DMS79 treated with DMSO at 0.1 percent for 48 hours (cell line): ENCODE measurements at regions not wholly inside any gene's neighbourhood (a gene's known extent, or its start where the extent isn't known, plus 50 kb on each side); places are given as distances from the start of the nearest gene placed in this dataset.

ENCODE experiments used
- DNase-seq: peaks from one replicate; lab custom pipeline; 2025; lab: John Stamatoyannopoulos, UW

DNA sequence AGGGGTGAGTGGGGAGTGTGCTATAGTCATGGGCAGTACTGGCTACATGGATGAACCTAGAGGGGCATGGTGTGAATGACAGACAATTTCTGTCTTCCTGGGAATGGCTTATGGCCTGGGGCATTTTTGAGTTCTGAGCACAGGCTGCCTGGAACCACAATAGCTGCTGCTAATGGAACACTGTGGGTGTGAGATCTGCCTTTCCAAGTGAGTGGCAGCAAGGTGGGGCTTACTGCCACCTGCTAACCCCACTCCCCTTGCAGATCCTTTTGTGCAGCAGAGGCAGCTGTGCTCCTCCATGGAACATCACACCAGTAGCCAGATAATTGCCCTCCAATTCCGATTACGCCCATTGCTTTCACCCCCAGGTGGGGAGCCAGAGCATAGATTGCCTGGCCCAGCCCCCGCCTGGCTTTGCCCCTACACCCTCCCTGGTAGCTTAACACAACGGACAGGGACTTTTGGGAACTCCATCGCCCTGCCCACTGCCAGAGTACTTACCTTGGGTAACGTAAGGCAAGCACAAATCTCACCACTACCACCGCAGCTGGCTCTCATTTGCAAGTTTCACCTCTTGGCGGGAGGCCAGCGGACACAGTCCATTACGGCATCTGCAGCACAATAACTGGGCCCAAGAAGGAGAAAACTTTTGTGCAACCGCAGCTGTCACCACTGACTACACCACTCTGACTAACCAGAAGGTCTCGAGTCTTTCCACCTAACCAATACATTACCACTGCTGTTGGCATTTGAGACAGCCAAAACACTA, 421.2 kb upstream of the NWD2 start:
- no peak for DNase-seq

DNA sequence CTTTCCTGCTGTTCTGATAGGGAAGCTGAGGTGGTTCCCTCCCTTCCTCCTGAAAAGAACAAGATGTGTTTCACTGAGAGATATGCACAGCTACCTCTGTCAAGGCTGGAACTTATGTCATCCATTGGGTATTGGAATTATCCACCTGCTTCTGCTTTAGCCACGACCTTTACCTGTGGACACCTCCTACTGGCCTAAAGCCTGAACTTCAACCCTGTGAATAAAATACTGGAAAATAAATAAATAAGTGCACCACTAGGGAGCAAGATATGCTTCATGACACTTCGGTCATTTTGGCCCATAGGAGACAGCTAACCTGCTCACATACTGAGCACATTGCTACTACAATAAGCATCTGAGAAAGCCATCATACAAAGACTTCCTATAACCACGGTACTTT, 419.9 kb upstream of the NWD2 start:
- DNase-seq, result no peak

DNA sequence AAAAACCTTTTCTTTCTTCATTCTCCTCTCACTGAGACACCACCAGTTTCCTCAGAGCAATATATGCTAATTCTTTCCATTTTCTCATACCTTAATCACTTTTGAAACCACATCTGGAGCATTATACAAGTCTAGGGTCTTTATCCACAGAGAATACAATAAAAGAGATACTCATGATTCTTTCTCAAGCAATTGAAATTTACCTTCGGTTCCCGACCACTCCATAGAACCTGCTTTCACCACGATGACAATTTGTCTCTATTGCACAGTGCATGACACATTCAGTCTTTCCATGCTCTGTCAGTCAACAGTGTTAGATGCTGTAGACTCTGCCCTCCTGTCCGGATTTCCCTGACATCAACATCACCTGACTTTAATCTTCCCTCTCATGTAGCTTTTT, 409.3 kb upstream of the NWD2 start:
- no peak for DNase-seq

DNA sequence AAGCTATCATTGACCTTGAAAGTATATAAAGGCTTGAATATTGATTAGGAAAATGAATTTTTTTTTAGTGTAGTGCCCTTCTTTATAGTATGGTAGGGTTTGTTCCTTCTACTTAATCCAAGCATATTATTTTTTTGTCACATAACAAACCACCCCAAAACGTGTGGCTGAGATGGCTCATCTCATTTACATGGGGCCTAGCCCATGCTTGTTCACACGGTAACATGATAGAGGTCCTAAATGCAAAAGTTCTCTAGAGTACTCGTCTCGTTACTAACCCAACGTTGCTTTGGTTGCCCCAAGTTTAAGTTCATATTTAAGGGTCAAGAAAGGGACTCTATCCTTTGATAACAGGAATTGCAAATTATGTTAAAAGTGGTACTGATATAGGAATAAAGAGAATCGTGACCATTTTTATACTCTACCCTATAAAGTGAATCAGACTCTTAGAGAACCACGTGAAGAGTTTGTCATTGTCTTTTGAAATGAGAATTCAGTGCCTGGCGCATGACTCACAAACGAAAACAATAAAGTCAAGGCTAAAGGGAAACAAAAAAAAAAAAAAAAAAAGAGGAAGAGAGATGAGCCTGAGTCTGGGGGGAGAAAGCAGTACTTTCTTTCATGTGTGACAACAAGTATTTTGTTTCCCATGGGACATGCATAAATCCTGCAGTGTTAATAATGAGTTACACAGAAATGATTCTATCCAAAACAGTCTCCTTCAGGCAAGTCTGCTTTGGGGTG, 402.8 kb upstream of the NWD2 start:
- DNase-seq, result no peak

DNA sequence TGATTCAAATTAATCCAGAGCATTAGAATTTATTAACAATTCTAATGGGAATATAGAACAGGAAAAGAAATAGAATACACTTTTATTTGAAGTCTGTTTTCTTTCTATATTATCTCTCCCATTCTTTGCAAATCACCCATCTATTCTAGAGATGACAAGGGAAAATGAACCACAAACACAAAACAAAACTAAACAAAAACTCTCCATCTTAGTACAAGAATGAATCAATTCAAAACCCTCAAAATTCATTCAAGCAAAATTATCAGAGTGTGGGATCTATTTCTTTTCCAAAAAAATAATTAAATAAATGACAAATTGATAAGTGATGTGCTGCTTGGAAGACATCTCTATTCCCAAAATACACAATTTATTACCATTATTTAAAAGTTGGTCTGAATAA, 400.1 kb upstream of the NWD2 start:
- DNase-seq, result no peak

DNA sequence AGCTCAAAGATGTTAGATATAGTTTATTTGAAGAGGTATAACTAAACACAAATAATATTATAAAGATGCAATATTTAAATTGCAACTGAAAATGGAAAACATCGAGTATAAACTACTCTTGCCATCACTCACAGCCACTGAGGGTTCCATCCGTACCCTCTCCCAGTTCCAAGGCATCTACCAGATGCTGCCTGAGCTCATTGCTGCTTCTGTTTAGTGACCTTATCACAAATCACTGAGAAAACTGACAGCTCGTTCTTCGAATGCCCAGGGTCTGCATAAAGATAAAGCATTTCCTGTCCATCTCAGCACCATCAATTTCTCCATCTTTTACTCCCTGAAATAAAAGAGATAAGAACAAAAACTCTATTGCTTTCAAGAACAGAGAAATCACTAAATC, 391.7 kb upstream of the NWD2 start:
- no peak for DNase-seq

DNA sequence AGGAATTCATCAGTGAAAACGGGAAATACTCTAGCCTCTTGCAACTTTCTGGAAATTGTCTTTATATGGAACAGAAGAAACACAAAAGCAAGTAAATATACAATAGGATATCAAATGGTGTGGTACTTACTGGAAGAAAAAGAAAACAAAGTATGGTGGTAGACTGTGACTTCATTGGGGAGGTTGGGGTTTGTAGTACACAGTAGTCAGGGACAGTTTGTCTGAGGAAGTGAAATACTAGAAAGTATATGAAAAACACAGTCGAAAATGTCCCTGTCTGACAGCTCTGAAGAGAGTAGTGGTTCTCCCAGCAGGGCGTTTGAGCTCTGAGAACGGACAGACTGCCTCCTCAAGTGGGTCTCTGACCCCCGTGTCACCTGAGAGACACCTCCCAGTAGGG, 390.0 kb upstream of the NWD2 start:
- DNase-seq, result no peak

DNA sequence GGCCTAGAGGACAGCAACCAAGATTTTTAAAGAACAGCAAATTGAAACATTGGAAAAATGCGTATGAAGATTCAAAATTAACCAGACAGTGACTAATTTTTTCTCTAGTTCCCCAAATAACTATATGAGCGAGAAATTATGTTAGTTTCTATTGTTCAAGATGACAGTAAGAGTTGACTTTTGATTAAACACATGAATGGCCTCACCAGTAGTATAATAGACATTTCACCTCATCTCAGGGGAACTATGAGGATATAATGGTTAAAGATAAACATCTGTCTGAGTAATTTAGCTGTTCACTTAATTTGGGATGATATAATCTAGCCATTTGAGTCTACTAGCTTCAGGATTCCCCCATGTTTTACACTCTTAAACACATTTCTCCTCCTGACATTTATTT, 380.9 kb upstream of the NWD2 start:
- DNase-seq, result no peak

DNA sequence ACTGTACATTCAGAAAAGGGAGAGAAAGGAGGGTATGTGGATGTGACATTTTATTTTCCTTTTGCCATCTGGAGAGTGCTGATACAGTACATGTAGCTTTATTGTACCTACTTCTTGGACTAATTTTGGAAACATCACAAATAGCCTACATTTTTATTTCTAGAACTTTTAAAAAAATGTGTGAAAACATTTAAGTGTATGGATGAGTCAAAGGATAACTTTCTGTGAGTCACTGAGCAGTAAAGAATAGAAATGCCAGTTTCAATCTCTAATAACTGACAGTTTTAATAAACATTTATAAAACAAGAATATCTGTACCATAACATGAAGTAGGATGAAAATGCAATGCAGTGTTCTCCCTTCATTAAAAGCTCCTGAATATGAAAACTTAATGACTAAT, 374.4 kb upstream of the NWD2 start:
- DNase-seq, result no peak

DNA sequence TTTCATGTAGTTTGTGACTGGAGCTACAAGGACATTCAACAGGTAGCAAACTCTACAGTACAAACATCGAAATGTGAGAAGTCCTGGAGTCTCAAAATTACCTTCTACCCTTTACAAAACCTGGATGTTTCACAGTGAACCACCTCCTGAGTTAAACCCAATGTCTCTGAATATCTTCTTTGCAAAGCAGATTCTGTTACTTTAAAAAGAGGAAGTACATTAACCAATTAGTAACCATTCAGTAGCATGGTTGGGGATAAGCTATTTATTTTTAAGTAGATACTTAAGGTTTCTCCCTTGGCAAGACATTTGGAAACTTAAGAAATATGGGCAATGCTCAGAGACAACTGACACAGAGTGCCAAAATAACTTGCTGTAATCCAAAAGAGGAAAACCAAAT, 371.9 kb upstream of the NWD2 start:
- no peak for DNase-seq

DNA sequence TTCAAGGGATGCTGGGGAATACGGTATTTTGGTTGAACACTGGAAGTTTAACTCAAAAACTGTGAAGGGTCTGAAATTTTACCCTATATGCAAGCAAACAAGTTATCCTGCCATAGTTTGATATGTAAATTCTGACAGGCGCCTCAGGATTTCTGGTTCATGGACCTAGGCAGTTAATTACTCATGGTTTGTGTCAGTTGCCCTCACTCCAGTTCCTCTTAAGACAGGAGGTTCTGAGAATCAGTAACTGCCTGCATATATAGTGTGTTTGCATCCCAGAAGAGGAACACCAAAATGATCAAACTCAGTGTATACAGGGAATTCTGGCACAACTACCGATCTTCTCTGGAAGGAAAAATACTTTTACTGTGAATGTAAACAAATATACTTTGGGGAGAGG, 360.4 kb upstream of the NWD2 start:
- DNase-seq, result no peak

DNA sequence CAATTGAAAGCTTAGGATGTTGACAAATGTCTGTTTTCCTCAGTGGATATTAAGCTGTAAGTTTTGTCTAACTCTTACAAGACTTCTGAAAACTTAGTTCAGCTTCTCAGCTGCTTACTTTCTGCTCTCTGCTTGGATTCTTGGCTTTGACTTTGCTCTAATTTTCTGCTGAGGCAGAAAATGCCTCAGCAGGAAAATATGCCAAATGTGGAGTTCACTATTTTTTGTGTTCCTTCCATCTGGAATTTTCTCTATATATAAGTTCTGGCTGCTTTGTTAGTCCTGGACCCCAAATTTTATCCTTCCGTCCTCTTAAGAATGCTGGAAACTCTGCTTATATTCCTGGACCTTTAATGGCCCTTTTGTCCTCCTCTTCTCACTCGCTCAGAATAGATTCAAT, 352.6 kb upstream of the NWD2 start:
- no peak for DNase-seq

DNA sequence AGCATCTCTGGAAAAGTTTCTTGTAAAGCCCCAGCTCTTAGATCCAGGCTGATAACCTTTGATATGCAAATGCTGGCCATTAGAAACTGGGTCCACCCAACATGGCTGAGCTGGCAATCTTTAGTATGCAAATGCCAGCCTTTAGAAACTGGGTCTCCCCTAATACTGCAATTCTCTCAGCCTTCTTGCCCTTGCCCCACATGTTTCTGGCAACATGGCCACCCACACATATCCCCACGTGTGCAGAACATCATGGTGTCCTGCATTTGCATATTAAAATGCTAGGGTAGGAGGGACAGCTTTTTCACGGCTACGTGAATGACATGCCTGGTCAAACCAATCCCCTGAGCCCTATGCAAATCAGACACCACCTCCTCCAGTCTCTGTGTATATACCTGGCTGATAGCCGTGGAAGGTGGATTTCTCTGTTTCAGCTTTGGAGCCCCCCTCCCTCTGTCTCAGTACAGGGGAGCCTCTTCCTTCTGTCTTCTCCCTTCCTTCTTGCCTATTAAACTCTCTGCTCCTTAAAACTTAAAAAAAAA, 344.0 kb upstream of the NWD2 start:
- no peak for DNase-seq

DNA sequence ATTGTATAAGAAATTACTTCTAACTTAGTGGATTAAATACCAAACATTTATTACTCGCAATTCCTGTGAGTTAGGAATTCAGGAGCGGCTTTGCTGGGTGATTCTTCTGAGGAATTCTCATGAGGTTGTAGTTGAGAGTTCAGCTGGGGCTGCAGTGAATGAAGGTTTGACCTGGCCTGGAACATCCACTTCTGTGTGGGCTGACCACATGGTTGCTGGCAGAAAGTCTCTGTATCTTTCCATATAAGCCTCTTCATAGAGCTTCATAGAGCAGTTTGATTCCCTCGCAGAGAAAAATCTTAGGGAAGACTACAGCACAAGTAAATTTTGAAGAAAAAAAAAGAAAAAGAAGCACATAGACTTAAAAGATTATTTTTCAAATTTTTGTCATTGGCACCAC, 339.7 kb upstream of the NWD2 start:
- DNase-seq, result no peak

DNA sequence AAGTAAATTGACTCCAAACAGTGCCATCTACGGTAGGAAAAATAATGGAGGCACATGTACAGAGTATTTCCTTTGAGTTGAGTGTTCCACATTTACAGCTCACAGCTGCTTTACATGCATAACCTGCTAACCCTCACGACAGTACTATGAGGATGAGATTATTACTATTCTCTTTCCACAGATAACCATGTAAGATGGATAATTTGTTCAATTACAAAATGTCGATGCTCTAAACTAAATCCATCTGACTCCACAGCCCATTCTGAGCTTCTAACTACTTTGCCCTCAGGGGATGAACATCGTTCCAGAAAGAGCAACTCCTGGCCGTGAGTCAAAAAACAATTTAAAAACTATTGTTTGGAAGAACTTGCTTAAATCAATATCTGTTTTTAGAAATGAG, 330.4 kb upstream of the NWD2 start:
- DNase-seq, result no peak

DNA sequence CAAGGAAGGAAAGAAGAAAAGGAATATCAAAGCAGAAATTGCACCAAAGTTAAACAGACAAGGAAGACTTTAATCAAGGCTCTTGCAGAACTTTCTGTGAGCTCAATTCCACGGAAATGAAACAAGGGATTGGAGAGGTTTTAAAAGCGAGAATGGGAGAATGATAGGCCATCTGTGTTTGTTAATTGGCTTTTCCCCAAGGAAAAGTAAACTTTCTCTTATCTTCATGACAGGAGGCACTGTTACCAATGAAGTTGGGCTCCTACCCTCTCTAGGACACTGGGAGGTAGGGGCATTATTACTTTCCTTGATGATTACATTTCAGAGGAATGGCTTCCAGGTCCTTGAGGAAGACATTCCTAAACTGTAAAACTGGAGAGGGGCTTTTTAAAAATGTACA, 328.8 kb upstream of the NWD2 start:
- DNase-seq, result no peak

DNA sequence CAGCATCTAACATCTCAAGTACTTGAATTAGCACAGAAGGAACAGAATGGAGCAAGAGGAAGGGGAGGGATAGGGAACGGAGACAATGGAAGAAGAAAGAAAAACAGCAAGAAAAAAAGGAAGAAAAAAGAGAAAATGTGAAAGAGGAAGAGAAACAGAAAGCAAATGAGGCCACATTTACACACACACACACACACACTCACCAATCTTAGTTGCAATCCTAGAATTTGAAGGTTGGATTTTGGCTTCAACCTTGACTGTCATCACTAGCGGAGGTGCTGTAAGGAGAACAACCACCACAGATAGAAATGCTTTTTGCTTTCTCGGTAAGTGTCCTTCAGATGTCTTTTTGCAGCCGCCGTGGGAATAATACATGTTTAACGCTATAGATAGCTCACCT, 327.1 kb upstream of the NWD2 start:
- no peak for DNase-seq

DNA sequence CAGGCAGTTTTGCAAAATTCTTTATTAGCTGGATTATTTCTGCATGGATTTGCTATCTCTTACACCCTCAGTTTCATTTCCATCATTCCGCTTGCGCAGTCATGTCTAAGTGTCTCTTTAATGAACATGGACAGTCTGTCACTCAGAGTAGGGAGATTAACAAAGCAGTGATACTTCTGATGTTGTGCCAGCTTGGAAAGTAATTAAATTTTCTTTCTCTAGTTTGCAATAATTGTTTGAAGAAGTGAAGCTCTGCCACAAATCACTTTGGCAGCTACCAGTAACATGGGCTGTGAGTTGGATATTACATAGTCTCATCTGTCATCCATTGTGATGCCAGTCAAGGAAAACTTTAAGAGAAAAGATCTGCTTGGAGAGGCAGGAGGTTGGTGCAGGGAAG, 324.8 kb upstream of the NWD2 start:
- no peak for DNase-seq

DNA sequence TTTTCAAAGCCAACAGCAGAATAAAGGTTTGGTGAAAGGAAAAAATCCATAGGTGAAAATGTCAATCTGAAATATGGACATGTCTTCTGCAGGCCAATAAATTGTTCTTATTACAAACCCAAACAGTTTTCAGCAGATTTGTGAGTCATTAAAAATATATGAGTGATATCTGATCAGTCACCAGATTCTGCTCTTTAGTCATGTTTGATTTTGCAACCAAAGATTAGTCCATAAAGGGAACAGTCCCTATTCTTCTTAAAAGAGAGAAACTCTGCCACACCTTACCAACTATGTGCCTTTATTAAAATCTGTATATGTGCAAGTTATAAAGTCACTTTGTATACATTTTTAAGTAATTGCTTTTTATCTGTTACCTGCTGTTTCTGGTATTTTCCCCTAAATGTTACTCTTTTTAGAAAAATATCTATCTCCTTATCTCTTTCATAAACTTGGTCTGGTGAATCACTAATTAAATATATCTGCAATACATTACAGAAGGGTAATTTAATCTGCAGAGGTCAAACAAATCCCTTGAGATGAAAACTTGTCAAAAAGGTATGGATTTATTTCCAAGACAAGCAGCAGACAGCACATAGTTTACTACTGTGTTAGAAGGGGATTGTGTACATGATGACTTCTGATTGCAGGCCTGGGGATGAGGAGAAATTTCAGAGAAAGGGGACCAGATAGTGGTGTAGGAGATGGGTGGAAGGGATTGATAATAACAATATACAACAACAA, 322.9 kb upstream of the NWD2 start:
- no peak for DNase-seq

DNA sequence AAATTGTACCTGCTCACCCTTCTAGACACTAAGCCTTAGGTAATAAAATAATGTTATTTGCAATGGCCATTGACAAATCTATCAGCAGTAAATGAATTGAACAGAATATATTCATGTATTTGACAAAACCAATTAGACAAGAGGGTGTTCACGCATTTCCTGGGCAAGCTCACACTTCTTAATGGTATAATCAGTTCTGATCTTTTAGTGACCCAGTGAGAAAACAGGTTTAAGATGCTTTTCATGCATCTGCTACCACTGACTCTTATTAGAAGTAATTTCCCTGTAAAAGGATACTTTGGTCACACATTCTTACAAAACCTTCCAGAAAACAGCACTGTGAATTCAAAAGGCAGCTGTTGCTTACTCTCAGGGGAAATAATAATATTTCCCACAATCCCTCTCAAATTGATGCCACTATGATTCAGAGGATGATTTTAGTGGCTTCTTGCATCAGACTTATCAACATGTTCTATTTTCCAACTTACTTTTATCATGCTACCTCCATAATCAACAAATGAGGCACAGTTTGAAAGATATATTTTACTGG, 313.9 kb upstream of the NWD2 start:
- DNase-seq, result no peak

DNA sequence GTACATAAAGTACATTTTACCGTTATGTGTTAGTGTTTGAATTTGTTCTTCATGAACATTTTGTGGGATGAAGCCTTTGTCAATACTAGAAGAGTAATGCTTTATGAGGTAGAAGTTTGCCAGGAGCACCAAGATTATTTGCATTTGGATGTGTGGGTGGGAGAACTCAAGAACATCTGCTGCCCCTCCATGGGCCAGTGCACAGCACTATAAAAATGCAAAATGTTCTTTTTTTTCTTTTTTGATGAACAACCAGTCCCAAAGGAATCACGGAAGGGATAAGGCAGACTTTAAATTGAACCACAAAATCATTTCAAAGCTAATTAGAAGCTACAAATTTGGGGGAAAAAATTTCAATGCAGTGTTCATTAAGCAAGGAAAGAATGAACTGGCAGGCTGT, 300.3 kb upstream of the NWD2 start:
- no peak for DNase-seq

DNA sequence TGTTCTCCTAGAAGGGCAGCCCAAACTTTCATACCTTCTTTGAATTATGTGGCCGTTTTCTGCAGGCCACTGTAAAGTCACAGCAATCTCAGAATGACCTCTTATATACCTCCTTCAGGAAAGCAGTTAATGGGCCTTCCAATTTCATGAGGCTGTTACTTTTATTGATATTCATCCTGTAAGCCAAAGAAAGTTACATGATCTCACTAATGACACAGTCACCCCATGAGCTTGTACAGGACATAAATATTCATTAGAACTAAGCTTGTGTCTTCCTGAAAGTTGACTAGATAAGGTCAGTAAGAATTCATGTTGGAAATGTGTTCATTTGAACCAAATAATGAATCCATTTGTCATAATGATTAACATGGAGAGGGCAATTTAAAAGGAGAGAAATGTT, 283.1 kb upstream of the NWD2 start:
- no peak for DNase-seq
